OCI-LY1 (cell line): ENCODE measurements at regions not wholly inside any gene's neighbourhood (a gene's known extent, or its start where the extent isn't known, plus 50 kb on each side); places are given as distances from the start of the nearest gene placed in this dataset.

Source experiments
- H2AFZ ChIP-seq: fragments of 200-600 bp; sonication (generic), shearing (Covaris generic); 2 replicates; pipeline ENCODE4 v1.6.0; 2014; ENCODE audit warnings: antibody characterized with exemption, mild to moderate bottlenecking, low read length
- H3F3A ChIP-seq: fragments of 200-600 bp; sonication (generic), shearing (Covaris generic); 2 replicates; pipeline ENCODE4 v1.6.0; 2014; ENCODE audit warnings: mild to moderate bottlenecking, antibody characterized with exemption, low read length, moderate library complexity; ENCODE audit not compliant: insufficient read depth
- H3K27ac ChIP-seq: fragments of 200-600 bp; sonication (generic); 2 replicates; pipeline ENCODE4 v1.5.1; 2014; ENCODE audit warnings: low read length, mixed run types, mild to moderate bottlenecking, low read depth; ENCODE audit not compliant: poor library complexity, severe bottlenecking
- H3K27me3 ChIP-seq: fragments of 200-600 bp; sonication (generic); 2 replicates; pipeline ENCODE4 v1.6.0; 2014; ENCODE audit warnings: antibody characterized with exemption, mild to moderate bottlenecking, low read length, moderate library complexity; ENCODE audit not compliant: insufficient read depth
- H3K36me3 ChIP-seq: fragments of 200-600 bp; sonication (generic); 2 replicates; pipeline ENCODE4 v1.6.1; 2014; ENCODE audit warnings: mild to moderate bottlenecking, antibody characterized with exemption, low read length, moderate library complexity, mixed read lengths; ENCODE audit not compliant: insufficient read depth
- H3K4me1 ChIP-seq: fragments of 200-600 bp; sonication (generic); 2 replicates; pipeline ENCODE4 v1.5.1; 2014; ENCODE audit warnings: mild to moderate bottlenecking, low read length, moderate library complexity; ENCODE audit not compliant: insufficient read depth, severe bottlenecking
- H3K4me2 ChIP-seq: fragments of 200-600 bp; sonication (generic), shearing (Covaris generic); 2 replicates; pipeline ENCODE4 v1.6.1; 2014; ENCODE audit warnings: low read length
- H3K4me3 ChIP-seq: fragments of 200-600 bp; sonication (generic); 2 replicates; pipeline ENCODE4 v1.5.1; 2014; ENCODE audit warnings: low read length, low read depth, mild to moderate bottlenecking, mixed read lengths; ENCODE audit not compliant: poor library complexity, severe bottlenecking
- H3K79me2 ChIP-seq: fragments of 200-600 bp; shearing (Covaris generic); 2 replicates; pipeline ENCODE4 v1.6.1; 2016; ENCODE audit warnings: mixed run types, low read length, mixed read lengths; ENCODE audit not compliant: insufficient read depth
- H3K9ac ChIP-seq: fragments of 200-600 bp; sonication (generic), shearing (Covaris generic); 2 replicates; pipeline ENCODE4 v1.6.1; 2014; ENCODE audit warnings: mild to moderate bottlenecking, low read length, mixed read lengths
- H3K9me2 ChIP-seq: fragments of 200-600 bp; sonication (generic), shearing (Covaris generic); 2 replicates; pipeline ENCODE4 v1.6.1; 2014; ENCODE audit warnings: low read depth, mild to moderate bottlenecking, low read length, mixed read lengths
- H3K9me3 ChIP-seq: fragments of 200-600 bp; shearing (Covaris generic); 2 replicates; pipeline ENCODE4 v1.6.1; 2014; ENCODE audit warnings: low read length, mixed read lengths
- H4K20me1 ChIP-seq: fragments of 200-600 bp; sonication (generic), shearing (Covaris generic); 2 replicates; pipeline ENCODE4 v1.6.0; 2016; ENCODE audit warnings: mild to moderate bottlenecking, low read length; ENCODE audit not compliant: insufficient read depth
- EZH2 ChIP-seq: fragments of 200-600 bp; sonication (generic), shearing (Covaris generic); IDR thresholded peaks from 2 replicates; pipeline ENCODE4 v1.8.0; 2017; ENCODE audit warnings: borderline replicate concordance, mixed run types, mild to moderate bottlenecking, antibody characterized with exemption, low read length, moderate library complexity, mixed read lengths
- TF ChIP-seq, protein P1 (sequence below): fragments of 200-600 bp; sonication (generic), shearing (Covaris generic); IDR thresholded peaks from 2 replicates; pipeline ENCODE4 v1.5.1; 2017; ENCODE audit warnings: mild to moderate bottlenecking, antibody characterized with exemption, low read length, moderate library complexity, mixed read lengths

DNA sequence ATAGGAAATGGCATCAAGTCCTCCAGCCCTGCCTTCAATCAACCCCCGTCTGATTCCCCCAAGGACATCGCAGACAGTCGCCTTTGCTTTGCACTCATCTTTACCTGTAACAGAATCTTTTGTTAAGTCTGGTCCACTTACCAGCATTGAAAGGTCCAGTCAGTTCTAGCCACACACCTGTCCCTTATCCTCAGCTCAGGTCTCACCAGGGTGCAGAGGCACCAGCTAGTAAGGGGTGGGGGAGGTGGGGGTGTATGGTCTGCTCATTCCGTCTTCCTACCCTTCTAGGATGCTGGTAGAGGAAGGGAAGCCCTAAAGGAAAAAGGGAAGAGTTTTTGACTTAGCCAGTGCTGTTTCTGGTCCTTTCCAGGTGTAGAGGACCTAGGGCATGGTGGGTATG, 427.7 kb downstream of the MATN1 start:
- Histone ChIP-seq H4K20me1 (no peaks in the 10 kb centered on the region), H3K4me2 (no peak overlapping the region)
- TF ChIP-seq, protein P1, sequence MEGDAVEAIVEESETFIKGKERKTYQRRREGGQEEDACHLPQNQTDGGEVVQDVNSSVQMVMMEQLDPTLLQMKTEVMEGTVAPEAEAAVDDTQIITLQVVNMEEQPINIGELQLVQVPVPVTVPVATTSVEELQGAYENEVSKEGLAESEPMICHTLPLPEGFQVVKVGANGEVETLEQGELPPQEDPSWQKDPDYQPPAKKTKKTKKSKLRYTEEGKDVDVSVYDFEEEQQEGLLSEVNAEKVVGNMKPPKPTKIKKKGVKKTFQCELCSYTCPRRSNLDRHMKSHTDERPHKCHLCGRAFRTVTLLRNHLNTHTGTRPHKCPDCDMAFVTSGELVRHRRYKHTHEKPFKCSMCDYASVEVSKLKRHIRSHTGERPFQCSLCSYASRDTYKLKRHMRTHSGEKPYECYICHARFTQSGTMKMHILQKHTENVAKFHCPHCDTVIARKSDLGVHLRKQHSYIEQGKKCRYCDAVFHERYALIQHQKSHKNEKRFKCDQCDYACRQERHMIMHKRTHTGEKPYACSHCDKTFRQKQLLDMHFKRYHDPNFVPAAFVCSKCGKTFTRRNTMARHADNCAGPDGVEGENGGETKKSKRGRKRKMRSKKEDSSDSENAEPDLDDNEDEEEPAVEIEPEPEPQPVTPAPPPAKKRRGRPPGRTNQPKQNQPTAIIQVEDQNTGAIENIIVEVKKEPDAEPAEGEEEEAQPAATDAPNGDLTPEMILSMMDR, result no peak
- no peak for TF ChIP-seq EZH2

DNA sequence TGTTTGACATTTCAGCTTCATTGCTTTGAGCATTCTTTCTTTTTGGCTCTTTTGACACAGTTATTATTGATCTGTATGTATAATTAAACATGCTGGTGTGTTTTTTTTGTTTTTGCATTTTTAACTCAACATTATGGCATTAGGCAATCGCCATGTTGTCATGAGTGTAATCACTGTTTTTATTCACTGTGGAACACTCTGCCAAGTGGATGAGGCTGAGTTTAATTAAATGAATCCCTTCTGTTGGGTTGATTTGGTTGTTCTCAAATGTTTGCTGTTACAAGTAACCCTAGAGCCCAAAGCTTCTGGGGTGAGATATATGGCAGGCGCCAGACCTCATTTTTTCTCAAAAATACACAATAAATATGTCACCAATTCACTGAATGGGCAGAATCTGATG, 428.1 kb downstream of the MATN1 start:
- Histone ChIP-seq H3K36me3 (no peaks in the 10 kb centered on the region), H2AFZ (no peak overlapping the region), H3K9ac (no peak overlapping the region), H3K4me3 (no peak overlapping the region), H3K27me3 (no peaks in the 10 kb centered on the region), H3K27ac (no peak overlapping the region), H3K4me2 (no peak overlapping the region), H3F3A (no peaks in the 10 kb centered on the region), H3K9me2 (no peaks in the 10 kb centered on the region), H3K9me3 (0 out of 2 replicates have a peak, but pooled peaks cover 2% of the 10 kb centered on the region), H3K79me2 (no peaks in the 10 kb centered on the region), H3K4me1 (no peaks in the 10 kb centered on the region), H4K20me1 (no peaks in the 10 kb centered on the region)
- no peak for TF ChIP-seq EZH2
- TF ChIP-seq, protein P1, result no peak

More for the DNA sequence above, 427.7 kb downstream of the MATN1 start:
- H2AFZ ChIP-seq, result no peak overlapping the region
- no peaks in the 10 kb centered on the region for H3K79me2 ChIP-seq
- no peak overlapping the region for H3K4me3 ChIP-seq
- no peaks in the 10 kb centered on the region for H3K4me1 ChIP-seq
- no peak overlapping the region for H3K9ac ChIP-seq
- H3K27me3 ChIP-seq, result no peaks in the 10 kb centered on the region
- H3F3A ChIP-seq, result no peaks in the 10 kb centered on the region
- H3K27ac ChIP-seq, result no peak overlapping the region
- H3K9me3 ChIP-seq, result 0 out of 2 replicates have a peak, but pooled peaks cover 2% of the 10 kb centered on the region
- H3K36me3 ChIP-seq, result no peaks in the 10 kb centered on the region
- no peaks in the 10 kb centered on the region for H3K9me2 ChIP-seq

DNA sequence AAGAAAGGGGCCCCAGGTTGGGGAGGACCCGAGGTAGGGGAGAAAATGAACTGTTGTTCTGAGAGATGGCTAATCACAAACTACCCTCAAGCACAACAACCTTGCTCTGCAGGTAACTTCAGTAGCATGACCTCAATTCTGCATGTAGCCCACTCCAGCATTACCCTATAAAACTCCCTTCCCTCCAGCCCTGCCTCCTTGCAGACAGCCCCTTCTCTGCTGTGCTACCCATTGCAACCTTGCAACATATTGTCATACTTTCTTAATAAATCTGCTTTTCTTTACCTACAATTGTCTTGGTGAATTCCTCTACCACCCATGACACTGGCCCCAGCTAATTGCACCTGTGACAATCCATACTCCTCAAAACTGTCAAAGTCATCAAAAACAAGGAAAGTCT, 428.9 kb downstream of the MATN1 start:
- Histone ChIP-seq H2AFZ (no peak overlapping the region), H3K4me2 (no peak overlapping the region), H4K20me1 (no peaks in the 10 kb centered on the region), H3F3A (no peaks in the 10 kb centered on the region), H3K36me3 (no peaks in the 10 kb centered on the region), H3K9me2 (no peaks in the 10 kb centered on the region), H3K27ac (no peak overlapping the region), H3K9ac (no peak overlapping the region), H3K9me3 (0 out of 2 replicates have a peak, but pooled peaks cover 2% of the 10 kb centered on the region), H3K4me3 (no peak overlapping the region), H3K4me1 (no peaks in the 10 kb centered on the region), H3K27me3 (no peaks in the 10 kb centered on the region), H3K79me2 (no peaks in the 10 kb centered on the region)
- no peak for TF ChIP-seq EZH2
- TF ChIP-seq, protein P1, result no peak
